ENCODE measurements at regions not wholly inside any gene's neighbourhood (a gene's known extent, or its start where the extent isn't known, plus 50 kb on each side); places are given as distances from the start of the nearest gene placed in this dataset.

- H3K4me3 ChIP-seq (ENCODE audit: low read depth, low read length), result no peak overlapping the region
- no peak for DNase-seq (ENCODE audit: low read depth)
- TF ChIP-seq CTCF (conservative IDR thresholded peaks at IDR 0.05; ENCODE audit: low read depth, low read length), result no peak
These were observed 223.5 kb upstream of the SLC10A2 start for GRCh38 chr13:103289681-103290080.

- no peak overlapping the region for H3K4me3 ChIP-seq (ENCODE audit: low read depth, low read length)
- no peak for DNase-seq (ENCODE audit: low read depth)
- no peak for TF ChIP-seq CTCF (conservative IDR thresholded peaks at IDR 0.05; ENCODE audit: low read depth, low read length)
These were observed 221.9 kb upstream of the SLC10A2 start for GRCh38 chr13:103288114-103288513.

GRCh38 chr13:103287659-103288058, 221.4 kb upstream of the SLC10A2 start:
- no peak overlapping the region for H3K4me3 ChIP-seq (ENCODE audit: low read depth, low read length)

GRCh38 chr13:103284466-103284865, 218.2 kb upstream of the SLC10A2 start:
- TF ChIP-seq CTCF (conservative IDR thresholded peaks at IDR 0.05; ENCODE audit: low read depth, low read length), result no peak
- no peak for DNase-seq (ENCODE audit: low read depth)
- H3K4me3 ChIP-seq (ENCODE audit: low read depth, low read length), result no peak overlapping the region

More at GRCh38 chr13:103287659-103288058, 221.4 kb upstream of the SLC10A2 start:
- TF ChIP-seq CTCF (conservative IDR thresholded peaks at IDR 0.05; ENCODE audit: low read depth, low read length), result no peak
- no peak for DNase-seq (ENCODE audit: low read depth)

- no peak for TF ChIP-seq CTCF (conservative IDR thresholded peaks at IDR 0.05; ENCODE audit: low read depth, low read length)
- peak overlapping the region; percentile 29 for H3K4me3 ChIP-seq (ENCODE audit: low read depth, low read length)
- no peak for DNase-seq (ENCODE audit: low read depth)
These were observed 217.2 kb upstream of the SLC10A2 start for GRCh38 chr13:103283451-103283820.

GRCh38 chr13:103282571-103283450, 216.6 kb upstream of the SLC10A2 start:
- peak; percentile 92 for DNase-seq (ENCODE audit: low read depth)
- peak overlapping the region; percentile 29 for H3K4me3 ChIP-seq (ENCODE audit: low read depth, low read length)
- peak; percentile 35 for TF ChIP-seq CTCF (conservative IDR thresholded peaks at IDR 0.05; ENCODE audit: low read depth, low read length)
